GM12878 (cell line): ENCODE measurements at regions not wholly inside any gene's neighbourhood (a gene's known extent, or its start where the extent isn't known, plus 50 kb on each side); places are given as distances from the start of the nearest gene placed in this dataset.

ENCODE experiments used
- ATAC-seq: fragments of 200-7000 bp; cut with Tn5 transposase; 3 replicates; pipeline ENCODE4 v1.9.1; 2020; ENCODE audit warnings: mild to moderate bottlenecking, moderate library complexity
- BruUV-seq: library from RNA; stranded (reverse); fragments of 400-500 nt; replicated peaks from 2 replicates; lab custom pipeline; 2021; lab: Mats Ljungman, UMichigan
- CTCF ChIA-PET: fragments of 300-600 bp; sonication (Branson Sonifier 250); formaldehyde crosslinking; extraction: SDS; loops from one replicate; lab custom pipeline; 2021; ENCODE audit warnings: inconsistent platforms; lab: Yijun Ruan, JAX
- POLR2A ChIA-PET: fragments of 350-600 bp; formaldehyde crosslinking; extraction: SDS; loops from one replicate; lab custom pipeline; 2021; ENCODE audit warnings: inconsistent platforms; lab: Charles Lee
- RAD21 ChIA-PET: fragments of 300-600 bp; sonication (Branson Sonifier 250); formaldehyde crosslinking; loops from one replicate; lab custom pipeline; 2023; ENCODE audit warnings: antibody characterized with exemption; ENCODE audit not compliant: unreplicated experiment; lab: Charles Lee
- SMC1A ChIA-PET: fragments of 300-600 bp; sonication (Branson Sonifier 250); formaldehyde crosslinking; loops from one replicate; lab custom pipeline; 2023; ENCODE audit not compliant: unreplicated experiment, uncharacterized antibody; lab: Charles Lee
- DNase-seq: peaks from one replicate; pipeline ENCODE4 v3.0.0-alpha.2; 2011; ENCODE audit warnings: low read depth, low spot score
- FAIRE-seq: peaks from 3 replicates; lab custom pipeline; 2011; peaks lifted over from hg19 to GRCh38; lab: Jason Lieb, UNC
- H2AFZ ChIP-seq: 2 replicates; pipeline ENCODE4 v1.6.0; 2011; ENCODE audit warnings: low read depth, low read length, control low read depth; ENCODE audit not compliant: control insufficient read depth
- H3K27ac ChIP-seq: 2 replicates; pipeline ENCODE4 v1.5.1; 2011; ENCODE audit warnings: control low read depth; ENCODE audit not compliant: control insufficient read depth, insufficient read depth
- H3K27me3 ChIP-seq, 2 experiments: replicated peaks in 1 of 2; 2 replicates each; pipeline versions ENCODE4 v1.6.0 to v1.6.1; 2011; ENCODE audit warnings: low read length in 1 of 2; ENCODE audit not compliant: control insufficient read depth in 2 of 2, insufficient read depth in 2 of 2
- H3K36me3 ChIP-seq, 2 experiments: 2 replicates each; pipeline ENCODE4 v1.5.1; 2011; ENCODE audit warnings: low read length in 1 of 2; ENCODE audit not compliant: control insufficient read depth in 2 of 2, insufficient read depth in 2 of 2
- H3K4me1 ChIP-seq: 2 replicates; pipeline ENCODE4 v1.6.1; 2011; ENCODE audit warnings: mild to moderate bottlenecking, low read length, moderate library complexity, mixed read lengths; ENCODE audit not compliant: control insufficient read depth, insufficient read depth
- H3K4me2 ChIP-seq: 2 replicates; pipeline ENCODE4 v1.6.0; 2011; ENCODE audit warnings: control low read depth; ENCODE audit not compliant: control insufficient read depth, insufficient read depth
- H3K4me3 ChIP-seq: fragments of 200-600 bp; sonication (generic); 2 replicates; pipeline ENCODE4 v1.5.1; 2016
- H3K79me2 ChIP-seq: 2 replicates; pipeline ENCODE4 v1.6.0; 2011; ENCODE audit warnings: low read length; ENCODE audit not compliant: control insufficient read depth, insufficient read depth
- H3K9ac ChIP-seq: 2 replicates; pipeline ENCODE4 v1.8.0; 2011; ENCODE audit warnings: low read length, control low read depth, mixed read lengths; ENCODE audit not compliant: control insufficient read depth, insufficient read depth
- H3K9me3 ChIP-seq: replicated peaks from 3 replicates; pipeline ENCODE4 v1.5.1; 2011; ENCODE audit warnings: mild to moderate bottlenecking, low read length; ENCODE audit not compliant: control insufficient read depth, insufficient read depth
- H4K20me1 ChIP-seq: 2 replicates; pipeline ENCODE4 v1.6.0; 2011; ENCODE audit not compliant: control insufficient read depth, insufficient read depth
- ATF3 ChIP-seq: IDR thresholded peaks from 2 replicates; pipeline ENCODE4 v1.6.1; 2011; ENCODE audit warnings: low read depth, mild to moderate bottlenecking, low read length, moderate library complexity, borderline replicate concordance; ENCODE audit errors: extremely low read depth
- CHD2 ChIP-seq: IDR thresholded peaks from 2 replicates; pipeline ENCODE4 v1.6.1; 2011; ENCODE audit warnings: low read depth, low read length, improper control_type of control experiment, borderline replicate concordance
- CHD4 ChIP-seq: fragments of 200-600 bp; sonication (generic); IDR thresholded peaks from 2 replicates; pipeline ENCODE4 v1.6.1; 2016; ENCODE audit warnings: mild to moderate bottlenecking
- ESRRA ChIP-seq: IDR thresholded peaks from 2 replicates; pipeline ENCODE4 v1.6.1; 2012; ENCODE audit warnings: mild to moderate bottlenecking, low read length, improper control_type of control experiment
- MYB ChIP-seq: fragments of 150-350 bp; IDR thresholded peaks from 2 replicates; pipeline ENCODE4 v1.6.1; 2014; ENCODE audit warnings: mild to moderate bottlenecking, low read depth, low read length, borderline replicate concordance
- PAX5 ChIP-seq: IDR thresholded peaks from 2 replicates; pipeline ENCODE4 v1.6.1; 2011; ENCODE audit warnings: low read depth, low read length, borderline replicate concordance
- POLR2AphosphoS5 ChIP-seq: IDR thresholded peaks from 2 replicates; pipeline ENCODE4 v1.6.1; 2011; ENCODE audit warnings: mild to moderate bottlenecking, low read length, inconsistent platforms
- RB1 ChIP-seq: fragments of 450-650 bp; formaldehyde crosslinking; IDR thresholded peaks from 2 replicates; pipeline ENCODE4 v1.6.1; 2017; ENCODE audit warnings: mild to moderate bottlenecking, borderline replicate concordance
- SUZ12 ChIP-seq: fragments of 200-600 bp; sonication (generic); IDR thresholded peaks from one replicate; pipeline ENCODE4 v1.6.1; 2018; ENCODE audit warnings: antibody characterized with exemption, mild to moderate bottlenecking; ENCODE audit not compliant: unreplicated experiment
- ZNF24 ChIP-seq: fragments of 450-650 bp; IDR thresholded peaks from 2 replicates; pipeline ENCODE4 v1.6.1; 2017; ENCODE audit warnings: antibody characterized with exemption, mild to moderate bottlenecking
- WGBS: methylation state at CpG from one replicate; pipeline ENCODE4 v1.1.6; 2016; ENCODE audit warnings: low lambda C conversion rate; ENCODE audit not compliant: insufficient replicate concordance, insufficient coverage; ENCODE audit errors: missing lambda C conversion rate; 5-methylcytosine and 5-hydroxymethylcytosine counted together
- in situ Hi-C: fragments of 300-500 bp; cut with MboI; formaldehyde crosslinking; loops from 9 replicates; pipeline ENCODE4 v1.14.3; 2018; ENCODE audit warnings: mixed read lengths
- intact Hi-C: fragments of 100-400 bp; cut with micrococcal nuclease; formaldehyde crosslinking; loops from one replicate; pipeline ENCODE4 v1.14.2; 2022; ENCODE audit not compliant: unreplicated experiment
- TF ChIP-seq, protein P1 (sequence below): fragments of 450-650 bp; IDR thresholded peaks from 2 replicates; pipeline ENCODE4 v1.6.1; 2017; ENCODE audit warnings: antibody characterized with exemption, mild to moderate bottlenecking, moderate library complexity
- TF ChIP-seq, protein P2 (sequence below): fragments of 450-650 bp; conservative IDR thresholded peaks from 2 replicates; pipeline ENCODE4 v1.6.1; 2017; ENCODE audit warnings: mild to moderate bottlenecking, moderate library complexity
- TF ChIP-seq, protein P3 (sequence below): fragments of 450-650 bp; IDR thresholded peaks from 2 replicates; pipeline ENCODE4 v1.6.1; 2016; ENCODE audit warnings: mild to moderate bottlenecking

DNA sequence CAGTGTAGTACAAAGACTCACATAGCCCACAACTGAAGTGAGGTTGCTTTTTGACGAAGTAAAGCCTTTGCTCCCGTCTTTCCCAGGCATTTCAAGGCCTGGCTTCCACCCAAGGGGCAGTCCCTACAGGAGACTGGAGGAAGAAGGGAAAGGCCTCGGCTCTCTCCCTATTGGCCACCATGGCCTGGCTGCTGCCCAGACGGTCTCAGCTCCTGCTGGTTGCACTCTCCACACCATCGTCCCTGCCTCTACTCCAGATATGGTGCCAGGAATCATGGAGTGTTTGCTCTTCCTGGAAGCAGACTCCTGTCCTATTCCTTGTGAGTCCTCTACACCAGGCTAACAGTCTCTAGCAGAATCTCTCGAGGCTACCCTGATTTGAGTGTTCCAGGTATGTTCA is 124.1 kb upstream of the UQCRFS1 start:
- no peak overlapping the region for H3K9ac ChIP-seq
- no peaks in the 10 kb centered on the region for H4K20me1 ChIP-seq
- intact Hi-C loops: no loop called here
- under 1% methylated on average over 5 of the region's 6 CpGs for WGBS
- no peaks in the 10 kb centered on the region for H3K4me1 ChIP-seq
- H3K79me2 ChIP-seq: no peaks in the 10 kb centered on the region
- TF ChIP-seq CHD2 (no peak), ESRRA (no peak), PAX5 (no peak), ATF3 (no peak), MYB (no peak), CHD4 (no peak), SUZ12 (no peak), POLR2AphosphoS5 (no peak), RB1 (no peak), ZNF24 (no peak)
- TF ChIP-seq, protein P1, sequence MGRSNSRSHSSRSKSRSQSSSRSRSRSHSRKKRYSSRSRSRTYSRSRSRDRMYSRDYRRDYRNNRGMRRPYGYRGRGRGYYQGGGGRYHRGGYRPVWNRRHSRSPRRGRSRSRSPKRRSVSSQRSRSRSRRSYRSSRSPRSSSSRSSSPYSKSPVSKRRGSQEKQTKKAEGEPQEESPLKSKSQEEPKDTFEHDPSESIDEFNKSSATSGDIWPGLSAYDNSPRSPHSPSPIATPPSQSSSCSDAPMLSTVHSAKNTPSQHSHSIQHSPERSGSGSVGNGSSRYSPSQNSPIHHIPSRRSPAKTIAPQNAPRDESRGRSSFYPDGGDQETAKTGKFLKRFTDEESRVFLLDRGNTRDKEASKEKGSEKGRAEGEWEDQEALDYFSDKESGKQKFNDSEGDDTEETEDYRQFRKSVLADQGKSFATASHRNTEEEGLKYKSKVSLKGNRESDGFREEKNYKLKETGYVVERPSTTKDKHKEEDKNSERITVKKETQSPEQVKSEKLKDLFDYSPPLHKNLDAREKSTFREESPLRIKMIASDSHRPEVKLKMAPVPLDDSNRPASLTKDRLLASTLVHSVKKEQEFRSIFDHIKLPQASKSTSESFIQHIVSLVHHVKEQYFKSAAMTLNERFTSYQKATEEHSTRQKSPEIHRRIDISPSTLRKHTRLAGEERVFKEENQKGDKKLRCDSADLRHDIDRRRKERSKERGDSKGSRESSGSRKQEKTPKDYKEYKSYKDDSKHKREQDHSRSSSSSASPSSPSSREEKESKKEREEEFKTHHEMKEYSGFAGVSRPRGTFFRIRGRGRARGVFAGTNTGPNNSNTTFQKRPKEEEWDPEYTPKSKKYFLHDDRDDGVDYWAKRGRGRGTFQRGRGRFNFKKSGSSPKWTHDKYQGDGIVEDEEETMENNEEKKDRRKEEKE: no peak
- TF ChIP-seq, protein P2, sequence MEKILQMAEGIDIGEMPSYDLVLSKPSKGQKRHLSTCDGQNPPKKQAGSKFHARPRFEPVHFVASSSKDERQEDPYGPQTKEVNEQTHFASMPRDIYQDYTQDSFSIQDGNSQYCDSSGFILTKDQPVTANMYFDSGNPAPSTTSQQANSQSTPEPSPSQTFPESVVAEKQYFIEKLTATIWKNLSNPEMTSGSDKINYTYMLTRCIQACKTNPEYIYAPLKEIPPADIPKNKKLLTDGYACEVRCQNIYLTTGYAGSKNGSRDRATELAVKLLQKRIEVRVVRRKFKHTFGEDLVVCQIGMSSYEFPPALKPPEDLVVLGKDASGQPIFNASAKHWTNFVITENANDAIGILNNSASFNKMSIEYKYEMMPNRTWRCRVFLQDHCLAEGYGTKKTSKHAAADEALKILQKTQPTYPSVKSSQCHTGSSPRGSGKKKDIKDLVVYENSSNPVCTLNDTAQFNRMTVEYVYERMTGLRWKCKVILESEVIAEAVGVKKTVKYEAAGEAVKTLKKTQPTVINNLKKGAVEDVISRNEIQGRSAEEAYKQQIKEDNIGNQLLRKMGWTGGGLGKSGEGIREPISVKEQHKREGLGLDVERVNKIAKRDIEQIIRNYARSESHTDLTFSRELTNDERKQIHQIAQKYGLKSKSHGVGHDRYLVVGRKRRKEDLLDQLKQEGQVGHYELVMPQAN: no peak
- TF ChIP-seq, protein P3, sequence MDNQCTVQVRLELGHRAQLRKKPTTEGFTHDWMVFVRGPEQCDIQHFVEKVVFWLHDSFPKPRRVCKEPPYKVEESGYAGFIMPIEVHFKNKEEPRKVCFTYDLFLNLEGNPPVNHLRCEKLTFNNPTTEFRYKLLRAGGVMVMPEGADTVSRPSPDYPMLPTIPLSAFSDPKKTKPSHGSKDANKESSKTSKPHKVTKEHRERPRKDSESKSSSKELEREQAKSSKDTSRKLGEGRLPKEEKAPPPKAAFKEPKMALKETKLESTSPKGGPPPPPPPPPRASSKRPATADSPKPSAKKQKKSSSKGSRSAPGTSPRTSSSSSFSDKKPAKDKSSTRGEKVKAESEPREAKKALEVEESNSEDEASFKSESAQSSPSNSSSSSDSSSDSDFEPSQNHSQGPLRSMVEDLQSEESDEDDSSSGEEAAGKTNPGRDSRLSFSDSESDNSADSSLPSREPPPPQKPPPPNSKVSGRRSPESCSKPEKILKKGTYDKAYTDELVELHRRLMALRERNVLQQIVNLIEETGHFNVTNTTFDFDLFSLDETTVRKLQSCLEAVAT: no peak
- ChIA-PET CTCF (no interaction called here), POLR2A (no interaction called here), RAD21 (no interaction called here), SMC1A (no interaction called here)
- no peaks in the 10 kb centered on the region; the same call in 2 of the 3 replicates for H3K9me3 ChIP-seq
- in situ Hi-C loops: no loop called here
- no peaks in the 10 kb centered on the region for H3K27me3 ChIP-seq
- FAIRE-seq (no peak), ATAC-seq (no peak), DNase-seq (no peak)
- no peak overlapping the region for H3K4me3 ChIP-seq
- no TSS peak for BruUV-seq
- H3K4me2 ChIP-seq: no peak overlapping the region
- H2AFZ ChIP-seq: no peak overlapping the region
- H3K36me3 ChIP-seq: no peaks in the 10 kb centered on the region
- no peak overlapping the region for H3K27ac ChIP-seq
